ENCODE measurements at regions not wholly inside any gene's neighbourhood (a gene's known extent, or its start where the extent isn't known, plus 50 kb on each side); places are given as distances from the start of the nearest gene placed in this dataset.

DNA sequence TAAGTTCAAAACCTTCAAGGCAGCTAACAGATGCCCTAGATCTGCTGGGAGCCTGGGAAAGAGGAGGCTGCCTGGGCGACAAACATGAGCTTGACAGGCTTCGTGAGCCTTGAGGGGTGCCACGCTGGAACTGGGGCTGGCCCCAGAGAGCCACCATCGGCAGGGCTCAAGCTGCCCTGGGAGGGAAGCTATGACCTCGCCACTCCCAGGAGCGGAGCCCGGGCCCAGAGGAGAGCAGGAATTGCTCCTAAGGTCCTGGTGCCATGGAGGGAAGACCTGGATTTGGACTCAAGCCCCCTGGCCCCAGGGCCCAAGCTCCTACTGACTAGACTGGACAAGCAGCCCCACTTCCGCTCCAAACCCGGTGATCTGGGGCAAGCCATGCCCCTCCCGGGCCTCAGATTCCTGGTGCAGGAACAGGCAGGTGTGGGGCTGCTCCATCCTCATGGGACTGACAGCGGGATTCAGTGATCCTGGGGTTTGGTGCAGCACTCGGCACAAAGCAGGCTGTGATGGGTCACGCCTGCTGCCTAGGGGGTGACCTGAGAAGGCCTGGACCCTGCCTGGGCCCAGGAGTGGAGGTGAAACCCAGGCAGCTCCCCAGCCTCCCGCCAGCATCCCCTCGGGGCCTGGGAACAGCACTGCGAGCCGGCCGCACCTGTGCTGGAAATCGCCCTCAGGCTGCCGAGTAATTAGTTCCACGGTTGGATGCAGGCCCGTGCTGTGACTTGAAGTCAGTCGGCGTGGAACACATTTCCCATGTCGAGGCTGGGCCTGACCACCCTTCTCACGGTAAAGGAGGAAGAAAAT, 246.9 kb downstream of the NDUFA10 start:
- POLR2A ChIA-PET = no interaction called here
- CTCF ChIA-PET = no interaction called here
- Histone ChIP-seq H3K4me1 (ENCODE audit: control extremely low read depth in 1 of 4, control insufficient read depth in 4 of 4, insufficient read depth in 4 of 4, low read length in 3 of 4) (peaks cover 0 to 4% (median 0%) of the 10 kb centered on the region in 4 experiments), H3K4me3 (ENCODE audit: control insufficient read depth in 1 of 7, extremely low read depth in 1 of 7, insufficient read depth in 4 of 7, low read depth in 2 of 7, low read length in 6 of 7) (no peak overlapping the region), H3K36me3 (ENCODE audit: control insufficient read depth in 4 of 4, insufficient read depth in 4 of 4, low read length in 3 of 4) (no peaks in the 10 kb centered on the region), H3K27ac (ENCODE audit: insufficient read depth in 1 of 2, low read depth in 1 of 2, low read length in 2 of 2, poor library complexity in 1 of 2, severe bottlenecking in 2 of 2) (no peak overlapping the region), H3K27me3 (replicated peaks in 2 of 5; ENCODE audit: control insufficient read depth in 4 of 5, insufficient read depth in 5 of 5, low read length in 4 of 5) (peaks cover 0 to 11% (median 4%) of the 10 kb centered on the region in 5 experiments), H3K9me3 (ENCODE audit: control extremely low read depth in 1 of 5, control insufficient read depth in 4 of 5, insufficient read depth in 2 of 5, low read depth in 1 of 5, low read length in 4 of 5) (peaks cover 0 to 7% (median 2%) of the 10 kb centered on the region in 5 experiments)
- WGBS (ENCODE audit: insufficient coverage) = 91% methylated on average over 26 of the region's 26 CpGs
- DNase-seq = no peak

DNA sequence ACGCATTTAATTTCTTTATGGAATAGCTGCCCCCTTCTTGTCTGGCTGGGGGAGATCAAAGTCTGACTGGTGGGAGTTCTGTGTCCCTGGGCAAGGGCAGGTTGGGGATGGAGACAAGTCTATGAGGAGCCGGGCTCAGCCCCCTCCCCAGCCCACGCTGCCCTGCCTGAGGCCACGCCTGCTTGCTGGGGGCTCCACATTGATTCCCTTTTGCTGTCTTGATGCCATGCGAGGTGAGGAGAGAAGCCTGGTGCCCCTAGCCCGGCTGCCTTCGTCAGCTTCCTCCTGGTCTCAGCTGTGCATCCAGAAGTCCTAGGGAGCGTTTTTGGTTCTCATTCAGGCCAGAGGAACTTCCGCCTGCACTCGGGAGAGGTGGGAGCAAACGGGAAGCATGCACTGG, 247.9 kb downstream of the NDUFA10 start:
- Histone ChIP-seq H3K27me3 (replicated peaks in 2 of 5; ENCODE audit: control insufficient read depth in 4 of 5, insufficient read depth in 5 of 5, low read length in 4 of 5) (peaks cover 0 to 9% (median 4%) of the 10 kb centered on the region in 5 experiments), H3K4me3 (ENCODE audit: control insufficient read depth in 1 of 7, extremely low read depth in 1 of 7, insufficient read depth in 4 of 7, low read depth in 2 of 7, low read length in 6 of 7) (no peak overlapping the region)

DNA sequence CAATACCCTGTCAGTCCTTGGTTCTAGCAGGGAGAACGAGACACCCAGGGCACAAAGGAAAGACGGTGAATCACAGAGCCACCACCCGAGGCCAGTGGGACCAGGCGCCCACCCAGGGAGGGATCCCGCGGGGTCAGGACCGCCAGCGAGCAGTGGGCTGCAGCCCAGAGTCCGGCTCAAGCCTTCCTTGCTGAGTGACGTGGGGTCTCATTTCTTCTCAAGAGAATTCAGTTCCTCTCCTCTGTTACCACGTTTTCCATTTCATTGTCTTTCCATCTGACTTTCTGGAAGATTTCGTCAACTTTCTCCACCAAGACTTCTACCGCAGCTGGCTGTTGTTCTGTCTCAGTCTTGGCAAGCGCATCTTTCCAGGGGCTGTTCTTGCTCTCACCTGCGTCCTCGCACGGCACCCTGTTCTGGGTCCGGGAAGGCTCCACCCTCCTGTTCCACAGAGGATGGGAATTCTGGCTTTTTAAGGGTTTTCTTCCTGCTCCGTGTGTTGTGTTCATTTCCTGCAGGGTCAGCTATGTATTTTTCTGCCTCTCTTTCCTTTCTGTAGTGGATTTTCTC, 248.6 kb downstream of the NDUFA10 start:
- 90% methylated on average over 14 of the region's 19 CpGs for WGBS (ENCODE audit: insufficient coverage)
- ChIA-PET POLR2A (no interaction called here), CTCF (no interaction called here)
- Histone ChIP-seq H3K9me3 (ENCODE audit: control extremely low read depth in 1 of 5, control insufficient read depth in 4 of 5, insufficient read depth in 2 of 5, low read depth in 1 of 5, low read length in 4 of 5) (peaks cover 0 to 11% (median 6%) of the 10 kb centered on the region in 5 experiments), H3K4me3 (ENCODE audit: control insufficient read depth in 1 of 7, extremely low read depth in 1 of 7, insufficient read depth in 4 of 7, low read depth in 2 of 7, low read length in 6 of 7) (no peak overlapping the region), H3K27ac (ENCODE audit: insufficient read depth in 1 of 2, low read depth in 1 of 2, low read length in 2 of 2, poor library complexity in 1 of 2, severe bottlenecking in 2 of 2) (no peak overlapping the region), H3K36me3 (ENCODE audit: control insufficient read depth in 4 of 4, insufficient read depth in 4 of 4, low read length in 3 of 4) (no peaks in the 10 kb centered on the region), H3K27me3 (replicated peaks in 2 of 5; ENCODE audit: control insufficient read depth in 4 of 5, insufficient read depth in 5 of 5, low read length in 4 of 5) (peaks cover 0 to 9% (median 4%) of the 10 kb centered on the region in 5 experiments), H3K4me1 (ENCODE audit: control extremely low read depth in 1 of 4, control insufficient read depth in 4 of 4, insufficient read depth in 4 of 4, low read length in 3 of 4) (peaks cover 0 to 4% (median 0%) of the 10 kb centered on the region in 4 experiments)
- no peak for DNase-seq

More for the DNA sequence above, 247.9 kb downstream of the NDUFA10 start:
- 96% methylated on average over 6 of the region's 11 CpGs for WGBS (ENCODE audit: insufficient coverage)
- Histone ChIP-seq H3K4me1 (ENCODE audit: control extremely low read depth in 1 of 4, control insufficient read depth in 4 of 4, insufficient read depth in 4 of 4, low read length in 3 of 4) (peaks cover 0 to 4% (median 0%) of the 10 kb centered on the region in 4 experiments), H3K27ac (ENCODE audit: insufficient read depth in 1 of 2, low read depth in 1 of 2, low read length in 2 of 2, poor library complexity in 1 of 2, severe bottlenecking in 2 of 2) (no peak overlapping the region), H3K9me3 (ENCODE audit: control extremely low read depth in 1 of 5, control insufficient read depth in 4 of 5, insufficient read depth in 2 of 5, low read depth in 1 of 5, low read length in 4 of 5) (peaks cover 0 to 7% (median 4%) of the 10 kb centered on the region in 5 experiments), H3K36me3 (ENCODE audit: control insufficient read depth in 4 of 4, insufficient read depth in 4 of 4, low read length in 3 of 4) (no peaks in the 10 kb centered on the region)
- POLR2A ChIA-PET = no interaction called here
- DNase-seq = no peak
- CTCF ChIA-PET = no interaction called here

DNA sequence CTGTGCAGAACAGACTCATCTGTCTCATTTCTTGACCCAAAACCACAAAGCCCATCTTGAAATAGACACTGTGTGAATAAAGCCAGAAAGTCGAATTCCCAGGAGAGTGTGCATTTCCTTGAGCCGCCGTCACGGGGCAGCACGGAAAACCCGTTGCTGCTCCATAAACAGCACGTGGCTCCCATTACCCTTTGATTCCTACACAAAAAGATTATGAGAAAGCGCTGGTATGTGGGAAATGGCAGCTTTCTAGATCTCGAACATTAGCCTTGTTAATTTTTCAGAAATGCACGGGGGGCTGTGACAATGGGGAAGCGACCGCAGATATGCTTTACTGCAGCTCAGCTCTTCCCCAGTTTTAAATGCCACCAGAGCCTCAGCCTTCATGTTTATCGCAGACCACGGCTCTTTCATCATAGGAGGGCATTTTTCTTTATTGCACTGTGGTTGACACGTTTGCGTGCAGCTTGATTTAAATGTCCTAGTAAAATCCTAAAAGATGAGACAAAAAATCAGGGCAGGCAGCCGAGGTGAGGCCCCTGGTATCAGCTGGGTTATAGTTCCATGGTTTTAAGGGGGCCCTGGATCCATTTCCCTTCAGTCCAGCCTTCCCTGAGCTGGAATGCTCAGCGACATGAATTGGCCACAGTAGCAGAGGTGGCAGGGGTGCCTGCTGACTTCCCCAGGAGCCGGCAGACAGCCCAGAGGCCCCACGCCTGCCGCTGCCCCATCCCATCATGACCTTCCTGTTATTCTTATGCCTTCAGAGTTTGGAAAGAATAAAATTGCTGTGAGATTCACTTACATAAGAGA, 249.3 kb downstream of the NDUFA10 start:
- ChIA-PET CTCF (no interaction called here), POLR2A (no interaction called here)
- no peak overlapping the region for H3K4me3 ChIP-seq (ENCODE audit: control insufficient read depth in 1 of 7, extremely low read depth in 1 of 7, insufficient read depth in 4 of 7, low read depth in 2 of 7, low read length in 6 of 7)
- no peak overlapping the region for H3K27ac ChIP-seq (ENCODE audit: insufficient read depth in 1 of 2, low read depth in 1 of 2, low read length in 2 of 2, poor library complexity in 1 of 2, severe bottlenecking in 2 of 2)
- 85% methylated on average over 16 of the region's 21 CpGs for WGBS (ENCODE audit: insufficient coverage)
- H3K36me3 ChIP-seq (ENCODE audit: control insufficient read depth in 4 of 4, insufficient read depth in 4 of 4, low read length in 3 of 4) = no peaks in the 10 kb centered on the region
- no peak for DNase-seq
- H3K9me3 ChIP-seq (ENCODE audit: control extremely low read depth in 1 of 5, control insufficient read depth in 4 of 5, insufficient read depth in 2 of 5, low read depth in 1 of 5, low read length in 4 of 5) = peaks cover 0 to 12% (median 9%) of the 10 kb centered on the region in 5 experiments
- H3K27me3 ChIP-seq (replicated peaks in 2 of 5; ENCODE audit: control insufficient read depth in 4 of 5, insufficient read depth in 5 of 5, low read length in 4 of 5) = peaks cover 0 to 9% (median 4%) of the 10 kb centered on the region in 5 experiments
- H3K4me1 ChIP-seq (ENCODE audit: control extremely low read depth in 1 of 4, control insufficient read depth in 4 of 4, insufficient read depth in 4 of 4, low read length in 3 of 4) = peaks cover 0 to 4% (median 0%) of the 10 kb centered on the region in 4 experiments

DNA sequence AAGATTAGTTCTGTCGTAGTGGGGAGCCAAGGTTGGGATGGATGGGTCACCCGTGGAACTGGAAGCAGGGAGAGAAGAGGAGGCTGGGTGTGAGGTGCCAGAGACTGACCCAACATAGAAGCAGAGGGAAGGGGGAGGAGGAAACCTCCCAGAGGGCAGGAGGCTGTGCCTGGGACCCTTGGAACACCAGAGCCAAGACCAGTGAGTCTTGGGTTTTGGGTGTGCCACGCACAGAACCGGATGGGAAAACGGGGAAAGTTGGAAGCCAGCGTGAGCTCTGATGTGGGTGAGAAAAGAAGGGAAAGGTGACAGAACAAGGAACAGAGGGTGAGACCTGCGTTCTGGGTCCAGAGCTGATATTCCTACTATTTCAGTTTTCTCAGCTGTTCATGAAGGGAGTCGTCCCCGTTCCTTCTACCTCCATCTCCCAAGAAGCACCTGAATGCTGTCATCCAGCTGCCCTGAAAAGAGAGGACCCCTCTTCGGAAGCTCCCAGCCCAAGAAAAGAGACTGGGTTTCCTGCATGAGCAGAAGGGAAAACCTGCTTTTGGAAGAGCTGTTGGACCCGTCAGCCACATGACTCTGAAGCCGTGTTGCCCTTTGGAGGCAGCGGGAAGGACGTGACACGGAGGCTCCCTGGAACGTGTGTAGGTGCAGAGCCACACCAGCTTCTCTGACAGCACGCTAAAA, 250.1 kb downstream of the NDUFA10 start:
- Histone ChIP-seq H3K4me3 (ENCODE audit: control insufficient read depth in 1 of 7, extremely low read depth in 1 of 7, insufficient read depth in 4 of 7, low read depth in 2 of 7, low read length in 6 of 7) (no peak overlapping the region), H3K27ac (ENCODE audit: insufficient read depth in 1 of 2, low read depth in 1 of 2, low read length in 2 of 2, poor library complexity in 1 of 2, severe bottlenecking in 2 of 2) (no peak overlapping the region), H3K4me1 (ENCODE audit: control extremely low read depth in 1 of 4, control insufficient read depth in 4 of 4, insufficient read depth in 4 of 4, low read length in 3 of 4) (peaks cover 0 to 4% (median 0%) of the 10 kb centered on the region in 4 experiments), H3K27me3 (replicated peaks in 2 of 5; ENCODE audit: control insufficient read depth in 4 of 5, insufficient read depth in 5 of 5, low read length in 4 of 5) (peaks cover 0 to 9% (median 4%) of the 10 kb centered on the region in 5 experiments), H3K36me3 (ENCODE audit: control insufficient read depth in 4 of 4, insufficient read depth in 4 of 4, low read length in 3 of 4) (no peaks in the 10 kb centered on the region), H3K9me3 (ENCODE audit: control extremely low read depth in 1 of 5, control insufficient read depth in 4 of 5, insufficient read depth in 2 of 5, low read depth in 1 of 5, low read length in 4 of 5) (peaks cover 0 to 9% (median 4%) of the 10 kb centered on the region in 5 experiments)
- WGBS (ENCODE audit: insufficient coverage) = 93% methylated on average over 17 of the region's 17 CpGs
- ChIA-PET CTCF (no interaction called here), POLR2A (no interaction called here)
- DNase-seq = no peak

DNA sequence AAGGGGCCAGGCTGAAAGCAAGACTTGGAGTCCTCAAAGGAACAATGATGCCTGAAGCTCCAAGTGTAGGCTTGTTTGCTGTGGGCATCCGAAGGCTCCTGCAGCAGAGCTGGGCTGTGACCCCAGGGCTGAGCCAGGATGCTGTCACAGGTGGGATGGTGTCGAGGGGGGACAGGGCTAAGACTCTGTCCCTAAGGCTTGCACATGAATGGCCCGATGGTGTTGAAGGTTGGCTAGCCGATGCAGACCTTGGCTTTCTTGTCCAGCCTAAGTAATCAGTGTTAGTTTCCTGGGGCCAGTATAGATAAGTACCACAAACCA, 251.0 kb downstream of the NDUFA10 start:
- H3K4me1 ChIP-seq (ENCODE audit: control extremely low read depth in 1 of 4, control insufficient read depth in 4 of 4, insufficient read depth in 4 of 4, low read length in 3 of 4) = peaks cover under 1 to 14% (median 6%) of the 10 kb centered on the region in 4 experiments
- no peak for DNase-seq
- peaks cover 0 to 9% (median 4%) of the 10 kb centered on the region in 5 experiments for H3K9me3 ChIP-seq (ENCODE audit: control extremely low read depth in 1 of 5, control insufficient read depth in 4 of 5, insufficient read depth in 2 of 5, low read depth in 1 of 5, low read length in 4 of 5)
- H3K4me3 ChIP-seq (ENCODE audit: control insufficient read depth in 1 of 7, extremely low read depth in 1 of 7, insufficient read depth in 4 of 7, low read depth in 2 of 7, low read length in 6 of 7) = no peak overlapping the region
- ChIA-PET POLR2A (no interaction called here), CTCF (interaction anchor here (1.0 kb wide), 1 partner anchor 11 kb away, joined by 3 read pairs; no protein-coding TSS in a partner anchor)
- no peak overlapping the region for H3K27ac ChIP-seq (ENCODE audit: insufficient read depth in 1 of 2, low read depth in 1 of 2, low read length in 2 of 2, poor library complexity in 1 of 2, severe bottlenecking in 2 of 2)
- WGBS (ENCODE audit: insufficient coverage) = 97% methylated on average over 4 of the region's 4 CpGs
- peaks cover 0 to 9% (median 4%) of the 10 kb centered on the region in 5 experiments for H3K27me3 ChIP-seq (replicated peaks in 2 of 5; ENCODE audit: control insufficient read depth in 4 of 5, insufficient read depth in 5 of 5, low read length in 4 of 5)
- H3K36me3 ChIP-seq (ENCODE audit: control insufficient read depth in 4 of 4, insufficient read depth in 4 of 4, low read length in 3 of 4) = no peaks in the 10 kb centered on the region
